Natural killer cell (primary cell): ENCODE measurements at regions not wholly inside any gene's neighbourhood (a gene's known extent, or its start where the extent isn't known, plus 50 kb on each side); places are given as distances from the start of the nearest gene placed in this dataset.
"Not testable (repeated sequence)": the region's sequence is repeated elsewhere in the genome, so short reads cannot be mapped to it uniquely, and the experiment has no call there.

Experiments
- ATAC-seq, 3 donors: fragments of 150-1000 bp in 2 of 3; fragments of 200-7000 bp in 1 of 3; cut with Tn5 transposase; 1 replicate in 1 of 3; 2 replicates in 2 of 3; pipeline ENCODE4 v1.10.0; 2021; ENCODE audit warnings: mild to moderate bottlenecking in 2 of 3, moderate library complexity in 2 of 3
- DNase-seq, 2 donors: peaks; one replicate each; pipeline versions ENCODE4 v3.0.0 to v3.0.0-alpha.2; 2013 to 2021; ENCODE audit warnings: mixed read lengths in 1 of 2
- H3K27ac ChIP-seq: one replicate; pipeline ENCODE4 v1.5.1; 2013; ENCODE audit warnings: mild to moderate bottlenecking, low read length
- H3K27me3 ChIP-seq: one replicate; pipeline ENCODE4 v1.6.1; 2013; ENCODE audit warnings: low read length; ENCODE audit not compliant: control insufficient read depth, insufficient read depth
- H3K36me3 ChIP-seq: one replicate; pipeline ENCODE4 v1.6.1; 2013; ENCODE audit warnings: low read length; ENCODE audit not compliant: control insufficient read depth, insufficient read depth
- H3K4me1 ChIP-seq: one replicate; pipeline ENCODE4 v1.6.1; 2013; ENCODE audit warnings: low read length; ENCODE audit not compliant: control insufficient read depth, insufficient read depth
- H3K4me3 ChIP-seq: one replicate; pipeline ENCODE4 v1.5.1; 2013; ENCODE audit warnings: low read length
- H3K9me3 ChIP-seq: one replicate; pipeline ENCODE4 v1.6.1; 2013; ENCODE audit warnings: low read length; ENCODE audit not compliant: control insufficient read depth, insufficient read depth
- H3K27ac Mint-ChIP-seq, 2 donors: one replicate each; pipeline ENCODE4 v1.8.0; 2022; ENCODE audit warnings: mild to moderate bottlenecking in 2 of 2, mixed read lengths in 2 of 2, moderate library complexity in 1 of 2
- H3K27me3 Mint-ChIP-seq, 2 donors: one replicate each; pipeline ENCODE4 v1.8.0; 2022; ENCODE audit warnings: low read depth in 2 of 2, mixed read lengths in 2 of 2
- H3K36me3 Mint-ChIP-seq: one replicate; pipeline ENCODE4 v1.8.0; 2022; ENCODE audit warnings: mixed read lengths
- H3K4me1 Mint-ChIP-seq, 2 donors: one replicate each; pipeline ENCODE4 v1.8.0; 2022; ENCODE audit warnings: mixed read lengths in 2 of 2
- H3K4me3 Mint-ChIP-seq: one replicate; pipeline ENCODE4 v1.8.0; 2022; ENCODE audit warnings: mild to moderate bottlenecking, moderate library complexity, mixed read lengths
- H3K9me3 Mint-ChIP-seq, 2 donors: one replicate each; pipeline ENCODE4 v1.8.0; 2022; ENCODE audit warnings: mixed read lengths in 2 of 2
- CTCF ChIP-seq: fragments of 200-600 bp; IDR thresholded peaks from one replicate; pipeline ENCODE4 v1.8.0; 2022; ENCODE audit warnings: antibody characterized with exemption
- WGBS: methylation state at CpG from one replicate; pipeline ENCODE4 v1.1.7; 2013; ENCODE audit warnings: missing lambda C conversion rate; ENCODE audit not compliant: insufficient coverage; 5-methylcytosine and 5-hydroxymethylcytosine counted together
- intact Hi-C: fragments of 100-400 bp; cut with micrococcal nuclease; formaldehyde crosslinking; loops from one replicate; pipeline ENCODE4 v1.14.2; 2022

DNA sequence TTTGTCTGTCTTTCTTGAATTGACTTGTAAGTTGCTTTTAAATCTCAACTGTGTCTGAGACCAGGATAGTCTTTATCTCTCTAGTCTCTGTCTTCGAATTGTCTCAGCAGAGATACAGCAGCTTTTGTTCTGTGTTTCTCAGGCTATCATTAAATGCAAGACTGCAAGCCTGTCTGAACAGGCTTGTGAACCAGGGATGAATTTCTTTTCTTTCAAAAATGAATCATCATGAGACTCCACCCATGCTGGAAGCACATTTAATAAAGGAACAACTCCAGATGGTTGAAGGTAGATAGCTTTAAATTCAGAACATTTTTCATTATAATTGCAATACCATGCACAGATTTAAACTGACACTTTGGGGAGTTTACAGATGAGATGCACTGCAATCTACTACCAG is 155.9 kb downstream of the SEC23IP start:
- no peak for TF ChIP-seq CTCF
- H3K4me3 ChIP-seq: no peak overlapping the region
- H3K9me3 Mint-ChIP-seq: no peaks in the 10 kb centered on the region
- peaks cover 2% of the 10 kb centered on the region for H3K27me3 ChIP-seq
- no peaks in the 10 kb centered on the region for H3K9me3 ChIP-seq
- no peaks in the 10 kb centered on the region for H3K4me1 Mint-ChIP-seq
- no peak overlapping the region for H3K27ac Mint-ChIP-seq
- intact Hi-C loops: no loop called here
- H3K4me1 ChIP-seq: no peaks in the 10 kb centered on the region
- no peak overlapping the region for H3K27ac ChIP-seq
- peaks cover 15 to 30% of the 10 kb centered on the region in 2 donors for H3K27me3 Mint-ChIP-seq
- H3K36me3 Mint-ChIP-seq: no peaks in the 10 kb centered on the region
- H3K4me3 Mint-ChIP-seq: no peak overlapping the region
- ATAC-seq: no peak
- DNase-seq: no peak
- WGBS: 86% methylated on average over 1 of the region's 1 CpG
- no peaks in the 10 kb centered on the region for H3K36me3 ChIP-seq

- no peaks in the 10 kb centered on the region for H3K9me3 ChIP-seq
- ATAC-seq (no peak), DNase-seq (no peak)
- no peak overlapping the region for H3K4me3 ChIP-seq
- H3K27ac ChIP-seq: no peak overlapping the region
- no peaks in the 10 kb centered on the region for H3K36me3 ChIP-seq
- 66% methylated on average over 6 of the region's 6 CpGs for WGBS
- Mint-ChIP-seq H3K4me1 (no peaks in the 10 kb centered on the region), H3K4me3 (no peak overlapping the region), H3K27me3 (peaks cover 23 to 37% of the 10 kb centered on the region in 2 donors), H3K27ac (no peak overlapping the region), H3K9me3 (no peaks in the 10 kb centered on the region), H3K36me3 (no peaks in the 10 kb centered on the region)
- intact Hi-C loops: no loop called here
- H3K4me1 ChIP-seq: no peaks in the 10 kb centered on the region
- no peak for TF ChIP-seq CTCF
- H3K27me3 ChIP-seq: peaks cover 2% of the 10 kb centered on the region
These were observed 159.1 kb downstream of the SEC23IP start for GRCh38 chr10:120051671-120052070.

GRCh38 chr10:120052964-120053702 is 160.6 kb downstream of the SEC23IP start:
- ATAC-seq: no peak
- 62% methylated on average over 1 of the region's 1 CpG for WGBS
- H3K4me1 ChIP-seq: no peaks in the 10 kb centered on the region

GRCh38 chr10:120059790-120060189 is 167.3 kb downstream of the SEC23IP start:
- H3K36me3 ChIP-seq, DNase-seq, H3K27ac Mint-ChIP-seq, H3K9me3 ChIP-seq, H3K36me3 Mint-ChIP-seq, H3K4me3 Mint-ChIP-seq, H3K4me1 ChIP-seq, H3K4me1 Mint-ChIP-seq, ATAC-seq, H3K27me3 ChIP-seq, H3K4me3 ChIP-seq, intact Hi-C loops, H3K27ac ChIP-seq, H3K9me3 Mint-ChIP-seq: not testable (repeated sequence)
- 95% methylated on average over 5 of the region's 5 CpGs for WGBS
- H3K27me3 Mint-ChIP-seq: peaks cover 19 to 55% of the 10 kb centered on the region in 2 donors

More at GRCh38 chr10:120052964-120053702, 160.6 kb downstream of the SEC23IP start:
- H3K36me3 Mint-ChIP-seq: no peaks in the 10 kb centered on the region
- H3K4me3 Mint-ChIP-seq: no peak overlapping the region
- Histone ChIP-seq H3K4me3 (no peak overlapping the region), H3K36me3 (no peaks in the 10 kb centered on the region), H3K27ac (no peak overlapping the region), H3K27me3 (peaks cover 2% of the 10 kb centered on the region), H3K9me3 (no peaks in the 10 kb centered on the region)
- no peaks in the 10 kb centered on the region for H3K4me1 Mint-ChIP-seq
- TF ChIP-seq CTCF: no peak
- peaks cover 27 to 43% of the 10 kb centered on the region in 2 donors for H3K27me3 Mint-ChIP-seq
- no peak overlapping the region for H3K27ac Mint-ChIP-seq
- H3K9me3 Mint-ChIP-seq: no peaks in the 10 kb centered on the region
- intact Hi-C loops: no loop called here
- DNase-seq: no peak
